Activated T-helper 1 cell treated with anti-CD3 and anti-CD28 coated beads, Interleukin-12 subunit alpha, Interleukin-12 subunit beta, Interleukin-2, Interleukin-4 antibody, amounts not matched to agents 30 ng/mL and 10 ng/mL and 1 ng/mL, durations not matched to agents 14 hours and 24 hours and 36 hours (primary cell): ENCODE measurements at regions not wholly inside any gene's neighbourhood (a gene's known extent, or its start where the extent isn't known, plus 50 kb on each side); places are given as distances from the start of the nearest gene placed in this dataset.

ENCODE experiments used
- DNase-seq: peaks from one replicate; pipeline ENCODE4 v3.0.0; 2021; ENCODE audit warnings: low spot score
- H3K27ac Mint-ChIP-seq: one replicate; pipeline ENCODE4 v1.8.0; 2021; ENCODE audit warnings: mild to moderate bottlenecking, mixed read lengths
- H3K27me3 Mint-ChIP-seq: one replicate; pipeline ENCODE4 v1.8.0; 2022; ENCODE audit warnings: mild to moderate bottlenecking, moderate library complexity, mixed read lengths; ENCODE audit not compliant: insufficient read depth
- H3K36me3 Mint-ChIP-seq: one replicate; pipeline ENCODE4 v1.8.0; 2021; ENCODE audit warnings: low read depth, mixed read lengths
- H3K4me1 Mint-ChIP-seq: one replicate; pipeline ENCODE4 v1.8.0; 2021; ENCODE audit warnings: low read depth, mixed read lengths
- H3K4me3 Mint-ChIP-seq: one replicate; pipeline ENCODE4 v1.8.0; 2021; ENCODE audit warnings: mild to moderate bottlenecking, moderate library complexity, mixed read lengths
- H3K9me3 Mint-ChIP-seq: one replicate; pipeline ENCODE4 v1.8.0; 2021; ENCODE audit warnings: mixed read lengths
- intact Hi-C: fragments of 100-400 bp; cut with micrococcal nuclease; formaldehyde crosslinking; loops from one replicate; pipeline ENCODE4 v1.15.1; 2024

DNA sequence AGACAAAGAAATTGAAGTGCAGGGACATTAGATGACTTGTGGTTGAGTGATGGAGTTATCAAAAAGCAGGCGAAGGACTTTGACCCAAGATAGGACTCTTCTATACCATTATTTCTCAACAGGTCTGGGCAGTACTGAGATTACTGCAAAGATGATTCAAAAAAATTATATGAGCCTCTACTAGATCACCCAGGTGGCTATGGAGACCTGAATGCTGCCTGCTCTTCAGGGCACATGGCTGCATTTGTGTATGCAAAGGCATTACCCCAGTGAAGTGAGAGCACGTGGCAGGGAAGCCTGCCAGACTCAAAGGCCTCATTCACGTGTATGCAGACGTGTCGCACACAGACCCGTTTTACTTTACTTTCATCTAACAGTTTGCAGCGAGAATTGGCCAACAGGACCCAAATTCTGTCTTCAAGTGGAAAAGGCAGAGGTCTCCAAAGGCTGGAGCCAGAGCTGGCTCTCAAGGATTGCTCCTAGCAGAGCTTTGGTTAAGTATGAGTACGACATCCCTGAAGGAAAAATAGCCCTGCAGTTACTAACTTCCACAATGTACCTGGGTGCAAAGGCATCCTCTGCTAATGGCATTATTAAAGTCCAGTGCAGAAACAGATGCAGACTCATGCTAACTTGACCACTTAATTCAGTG is 113.8 kb upstream of the ARMC2 start:
- no peak for DNase-seq
- intact Hi-C loops: no loop called here
- Mint-ChIP-seq H3K4me3 (no peak overlapping the region), H3K27me3 (peaks cover 11% of the 10 kb centered on the region), H3K36me3 (no peaks in the 10 kb centered on the region), H3K9me3 (no peaks in the 10 kb centered on the region), H3K27ac (no peak overlapping the region), H3K4me1 (no peaks in the 10 kb centered on the region)

DNA sequence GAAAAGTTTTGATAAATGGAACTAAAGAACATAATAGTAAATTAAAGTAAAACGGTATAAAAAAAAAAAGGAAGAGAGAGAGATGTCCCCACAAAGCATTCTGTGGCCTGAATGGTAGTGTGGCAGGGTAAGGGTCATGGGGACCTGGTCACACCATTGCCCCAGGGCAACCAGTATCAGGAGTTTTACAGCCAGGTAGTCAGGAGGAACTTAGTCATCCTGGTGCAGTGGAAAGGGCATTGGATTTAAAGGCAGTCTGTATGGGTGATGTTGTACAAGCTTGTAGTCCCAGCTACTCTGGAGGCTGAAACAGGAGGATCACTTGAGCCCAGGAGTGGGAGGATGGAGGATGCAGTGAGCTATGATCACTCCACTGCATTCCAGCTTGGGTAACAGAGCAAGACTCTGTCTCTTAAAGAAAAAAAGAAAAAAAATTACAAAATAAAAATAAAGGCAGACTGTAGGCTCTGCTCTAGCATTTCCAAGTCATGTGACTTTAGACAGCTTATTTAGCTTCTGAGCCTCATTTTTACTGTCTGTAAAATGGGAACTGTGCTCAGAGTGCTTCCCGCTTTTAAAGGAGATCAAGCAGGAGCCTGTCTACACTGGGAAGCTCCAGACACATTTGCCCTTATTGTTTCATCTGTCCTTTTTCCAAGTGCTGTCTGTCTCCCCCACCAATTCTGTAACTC is 112.8 kb upstream of the ARMC2 start:
- no peak overlapping the region for H3K4me3 Mint-ChIP-seq
- no peaks in the 10 kb centered on the region for H3K4me1 Mint-ChIP-seq
- H3K9me3 Mint-ChIP-seq: no peaks in the 10 kb centered on the region
- H3K27me3 Mint-ChIP-seq: peaks cover 10% of the 10 kb centered on the region
- DNase-seq: no peak
- no peak overlapping the region for H3K27ac Mint-ChIP-seq
- intact Hi-C loops: no loop called here
- H3K36me3 Mint-ChIP-seq: no peaks in the 10 kb centered on the region

DNA sequence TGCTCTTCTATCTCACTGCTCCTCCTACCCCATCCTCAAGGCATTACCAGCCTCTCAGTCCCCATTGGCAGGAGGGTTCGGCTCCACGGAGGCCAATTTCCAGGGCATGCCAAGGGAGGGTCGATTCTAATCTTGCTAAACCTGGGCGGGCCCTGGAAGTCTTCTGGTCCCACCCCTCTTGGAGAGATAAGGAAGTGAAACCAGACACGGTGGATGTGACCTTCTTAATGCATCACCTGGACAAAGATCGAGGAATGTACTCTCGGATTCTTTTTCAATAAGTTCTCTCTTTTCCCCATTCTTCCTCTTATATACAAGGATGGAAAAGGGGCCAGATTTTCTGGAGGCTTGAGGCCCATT is 112.2 kb upstream of the ARMC2 start:
- H3K4me3 Mint-ChIP-seq: no peak overlapping the region
- H3K27me3 Mint-ChIP-seq: peaks cover 9% of the 10 kb centered on the region
- H3K4me1 Mint-ChIP-seq: no peaks in the 10 kb centered on the region
- no peaks in the 10 kb centered on the region for H3K9me3 Mint-ChIP-seq
- H3K36me3 Mint-ChIP-seq: no peaks in the 10 kb centered on the region
- H3K27ac Mint-ChIP-seq: no peak overlapping the region
- intact Hi-C loops: no loop called here
- DNase-seq: no peak

DNA sequence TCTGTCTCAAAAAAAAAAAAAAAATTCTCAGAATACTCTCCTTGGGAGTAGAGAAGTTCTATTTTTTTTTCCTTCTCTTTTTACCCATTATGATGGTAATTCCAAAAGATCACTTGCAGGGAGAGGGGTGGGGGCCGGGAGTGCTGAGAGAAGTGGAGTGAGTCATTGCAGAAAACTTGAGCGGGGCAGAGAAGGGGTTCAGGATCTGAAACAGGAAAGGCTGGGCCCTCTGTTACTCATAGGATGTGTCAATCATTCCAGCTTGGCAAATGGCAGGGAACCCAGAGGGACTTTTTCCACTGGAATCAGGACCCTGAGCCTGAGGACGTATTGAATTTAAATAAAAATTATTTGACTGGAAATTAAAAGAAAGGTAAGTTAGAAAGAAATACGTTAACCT is 111.4 kb upstream of the ARMC2 start:
- no peak for DNase-seq
- Mint-ChIP-seq H3K27ac (no peak overlapping the region), H3K9me3 (no peaks in the 10 kb centered on the region), H3K4me3 (no peak overlapping the region), H3K27me3 (peaks cover 9% of the 10 kb centered on the region), H3K36me3 (no peaks in the 10 kb centered on the region), H3K4me1 (no peaks in the 10 kb centered on the region)
- intact Hi-C loops: no loop called here

DNA sequence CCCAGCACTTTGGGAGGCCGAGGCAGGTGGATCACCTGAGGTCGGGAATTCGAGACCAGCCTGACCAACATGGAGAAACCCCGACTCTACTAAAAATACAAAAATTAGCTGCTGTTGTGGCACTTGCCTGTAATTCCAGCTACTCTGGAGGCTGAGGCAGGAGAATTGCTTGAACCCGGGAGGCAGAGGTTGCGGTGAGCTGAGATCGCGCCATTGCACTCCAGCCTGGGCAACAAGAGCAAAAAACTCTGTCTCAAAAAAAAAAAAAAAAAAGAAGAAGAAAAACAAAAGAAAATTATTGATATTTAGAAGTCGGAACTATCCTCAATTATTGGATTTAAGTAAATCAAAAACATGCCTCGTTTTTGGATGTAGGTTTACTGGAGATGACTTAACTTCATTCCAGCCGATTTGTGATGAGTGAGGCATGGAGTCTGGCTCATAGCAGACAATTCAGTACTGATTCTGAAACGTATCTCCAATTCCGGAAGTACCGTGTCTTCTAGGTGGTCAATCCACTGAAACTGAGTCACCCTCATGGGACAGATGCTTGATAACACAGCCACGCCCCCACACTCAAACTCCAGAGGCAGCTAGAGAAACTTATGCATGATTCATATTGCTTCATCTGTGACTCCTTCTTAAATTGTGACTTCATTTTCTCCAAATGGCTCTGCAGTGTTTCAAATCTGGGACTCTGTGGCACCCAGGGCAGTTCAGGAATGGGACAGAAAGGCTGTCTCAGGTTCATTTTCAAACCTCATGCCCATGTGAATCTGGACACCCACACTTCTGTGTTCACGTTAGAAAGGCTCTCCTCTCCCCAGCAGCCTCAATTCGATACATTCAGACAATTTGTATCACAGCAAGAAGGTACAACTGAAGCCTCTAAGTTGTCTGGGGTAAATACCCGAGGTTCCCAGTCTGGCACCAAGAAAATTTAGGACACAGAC is 110.4 kb upstream of the ARMC2 start:
- H3K4me3 Mint-ChIP-seq: no peak overlapping the region

DNA sequence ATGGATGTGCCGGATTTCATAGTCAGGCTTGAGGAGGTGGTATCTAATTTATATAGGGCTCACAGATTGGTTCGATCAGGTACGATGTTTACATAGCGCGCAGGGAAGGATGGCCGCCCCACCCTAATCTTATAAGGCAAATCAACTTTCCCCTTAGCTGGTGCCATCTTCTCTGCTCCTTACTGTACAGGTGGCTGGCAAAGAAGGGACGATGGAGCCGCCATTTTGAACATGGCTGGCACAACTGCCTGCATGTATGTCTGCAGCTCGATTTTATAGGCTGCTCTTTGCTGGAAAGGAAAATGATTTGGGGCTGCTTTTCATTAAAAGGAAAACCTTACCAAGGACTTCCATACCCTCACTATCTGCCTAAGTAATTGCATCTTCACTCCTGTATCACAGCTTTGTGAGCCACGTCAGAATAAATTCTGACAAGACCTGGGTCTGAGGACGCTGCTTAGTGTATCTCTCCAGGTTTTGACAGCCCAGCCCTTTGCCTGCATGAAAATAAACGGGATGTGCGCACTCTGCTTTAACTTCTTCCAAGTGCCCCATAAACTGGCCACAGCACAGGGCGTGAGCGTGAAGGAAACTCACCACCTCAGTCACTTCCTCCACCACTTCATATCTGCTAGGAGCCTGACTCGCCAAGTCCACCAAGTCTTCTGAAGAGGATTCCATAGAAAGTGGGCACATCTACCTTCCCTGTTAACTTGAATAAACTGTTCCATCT is 109.4 kb upstream of the ARMC2 start:
- Mint-ChIP-seq H3K27ac (no peak overlapping the region), H3K4me3 (no peak overlapping the region)

More for the DNA sequence above, 110.4 kb upstream of the ARMC2 start:
- Mint-ChIP-seq H3K27me3 (peaks cover 10% of the 10 kb centered on the region), H3K36me3 (no peaks in the 10 kb centered on the region), H3K9me3 (no peaks in the 10 kb centered on the region), H3K4me1 (no peaks in the 10 kb centered on the region), H3K27ac (no peak overlapping the region)
- intact Hi-C loops: no loop called here
- no peak for DNase-seq

DNA sequence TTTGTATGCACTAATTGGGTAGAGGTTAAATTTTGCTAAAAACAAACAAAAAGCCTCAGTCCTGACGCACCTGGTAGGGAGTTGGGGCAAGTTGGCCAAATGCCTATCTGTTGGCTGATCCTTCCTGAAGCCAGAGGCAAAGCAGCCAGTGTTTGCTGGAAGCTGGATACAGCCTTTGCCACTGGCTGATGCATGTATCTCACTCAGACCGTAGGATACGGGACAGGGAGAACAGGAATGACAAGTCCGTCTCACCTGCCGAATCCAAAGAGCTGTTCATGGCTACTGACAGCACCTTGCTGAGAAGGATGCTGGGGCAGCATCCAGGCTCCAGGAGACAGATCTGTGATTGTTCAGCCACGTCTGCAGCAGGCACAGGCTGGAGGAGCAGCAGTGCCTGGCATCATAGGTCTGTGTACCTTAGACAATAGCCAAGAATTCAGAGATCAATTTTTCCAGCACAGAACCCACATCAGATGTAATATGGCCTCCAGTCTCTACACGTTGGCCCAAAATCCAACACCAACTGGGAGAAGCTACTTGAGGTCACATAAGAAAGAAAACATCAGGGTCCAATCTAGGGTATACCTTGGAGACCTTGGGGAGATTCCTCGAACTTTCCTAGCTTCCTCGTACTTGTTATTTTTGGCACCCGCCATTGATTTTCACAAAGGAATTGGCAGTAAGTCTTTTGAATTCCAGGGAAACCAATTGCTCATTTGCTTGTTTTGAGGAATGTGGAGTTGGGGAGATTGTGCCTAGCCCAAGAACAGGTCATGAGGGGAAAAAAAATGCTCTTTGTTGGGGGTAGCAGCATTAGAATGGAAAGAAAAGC is 108.5 kb upstream of the ARMC2 start:
- no peaks in the 10 kb centered on the region for H3K36me3 Mint-ChIP-seq
- DNase-seq: no peak
- H3K27ac Mint-ChIP-seq: no peak overlapping the region
- no peak overlapping the region for H3K4me3 Mint-ChIP-seq
- peaks cover 13% of the 10 kb centered on the region for H3K27me3 Mint-ChIP-seq
- H3K4me1 Mint-ChIP-seq: no peaks in the 10 kb centered on the region
- no peaks in the 10 kb centered on the region for H3K9me3 Mint-ChIP-seq
- intact Hi-C loops: no loop called here

More for the DNA sequence above, 109.4 kb upstream of the ARMC2 start:
- intact Hi-C loops: no loop called here
- Mint-ChIP-seq H3K36me3 (no peaks in the 10 kb centered on the region), H3K27me3 (peaks cover 13% of the 10 kb centered on the region), H3K9me3 (no peaks in the 10 kb centered on the region), H3K4me1 (no peaks in the 10 kb centered on the region)
- no peak for DNase-seq

DNA sequence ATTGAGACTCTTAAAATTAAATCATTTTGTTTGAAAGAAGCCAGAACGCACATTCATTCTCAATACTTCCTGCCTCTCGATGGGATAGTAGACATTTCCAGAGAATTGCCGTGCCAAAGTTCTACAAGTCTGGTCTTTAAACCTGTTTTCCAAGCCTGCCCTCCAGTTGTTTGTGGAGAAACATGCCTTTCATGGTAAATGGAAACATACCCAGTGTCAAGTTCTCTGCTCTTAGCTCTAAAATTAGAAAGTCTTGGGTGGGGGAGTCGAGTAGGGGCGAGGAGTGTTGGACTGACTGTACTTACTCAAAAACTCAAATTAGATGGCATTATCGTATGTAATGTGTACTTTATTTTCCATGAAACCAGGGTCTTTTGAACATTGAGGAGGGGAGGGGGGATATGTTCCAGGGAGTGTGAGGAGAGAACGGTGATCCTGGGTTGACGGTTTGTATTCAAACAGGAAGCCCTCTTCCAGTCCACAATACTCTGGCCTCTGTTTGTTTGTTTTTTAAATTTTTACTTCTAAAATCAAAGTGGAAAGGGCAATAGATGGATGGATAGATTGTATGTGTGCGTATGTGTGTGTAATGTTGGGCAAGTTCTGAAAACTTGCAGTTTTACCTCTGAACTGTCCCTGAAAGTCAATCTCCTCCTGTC is 106.8 kb upstream of the ARMC2 start:
- intact Hi-C loops: no loop called here
- H3K9me3 Mint-ChIP-seq: no peaks in the 10 kb centered on the region
- H3K36me3 Mint-ChIP-seq: no peaks in the 10 kb centered on the region
- no peaks in the 10 kb centered on the region for H3K4me1 Mint-ChIP-seq
- no peak overlapping the region for H3K27ac Mint-ChIP-seq
- H3K27me3 Mint-ChIP-seq: peaks cover 12% of the 10 kb centered on the region
- DNase-seq: no peak
- H3K4me3 Mint-ChIP-seq: no peak overlapping the region

DNA sequence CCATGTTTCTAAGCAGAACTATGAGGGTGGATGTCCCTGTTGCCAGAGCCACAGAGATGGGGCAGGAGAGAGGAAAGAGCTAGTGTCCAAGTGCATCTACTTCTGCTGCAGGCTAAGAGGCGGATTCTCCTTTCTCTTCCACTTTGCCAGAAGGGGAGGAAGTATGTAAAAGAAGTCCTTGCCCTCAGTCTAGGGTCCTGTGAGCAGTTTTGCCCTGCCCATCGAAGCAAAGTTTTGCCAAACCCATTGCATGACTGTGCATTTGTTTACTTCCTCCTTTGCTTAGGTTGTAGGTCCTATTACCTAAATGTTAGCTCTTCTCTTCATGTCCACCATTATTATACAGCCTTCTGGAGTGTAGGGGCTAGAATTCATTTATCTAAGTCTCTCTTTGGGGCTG is 106.2 kb upstream of the ARMC2 start:
- H3K27me3 Mint-ChIP-seq: peaks cover 14% of the 10 kb centered on the region
- no peaks in the 10 kb centered on the region for H3K4me1 Mint-ChIP-seq
- no peaks in the 10 kb centered on the region for H3K36me3 Mint-ChIP-seq
- intact Hi-C loops: no loop called here
- H3K27ac Mint-ChIP-seq: no peak overlapping the region
- no peak overlapping the region for H3K4me3 Mint-ChIP-seq
- H3K9me3 Mint-ChIP-seq: no peaks in the 10 kb centered on the region
- no peak for DNase-seq

DNA sequence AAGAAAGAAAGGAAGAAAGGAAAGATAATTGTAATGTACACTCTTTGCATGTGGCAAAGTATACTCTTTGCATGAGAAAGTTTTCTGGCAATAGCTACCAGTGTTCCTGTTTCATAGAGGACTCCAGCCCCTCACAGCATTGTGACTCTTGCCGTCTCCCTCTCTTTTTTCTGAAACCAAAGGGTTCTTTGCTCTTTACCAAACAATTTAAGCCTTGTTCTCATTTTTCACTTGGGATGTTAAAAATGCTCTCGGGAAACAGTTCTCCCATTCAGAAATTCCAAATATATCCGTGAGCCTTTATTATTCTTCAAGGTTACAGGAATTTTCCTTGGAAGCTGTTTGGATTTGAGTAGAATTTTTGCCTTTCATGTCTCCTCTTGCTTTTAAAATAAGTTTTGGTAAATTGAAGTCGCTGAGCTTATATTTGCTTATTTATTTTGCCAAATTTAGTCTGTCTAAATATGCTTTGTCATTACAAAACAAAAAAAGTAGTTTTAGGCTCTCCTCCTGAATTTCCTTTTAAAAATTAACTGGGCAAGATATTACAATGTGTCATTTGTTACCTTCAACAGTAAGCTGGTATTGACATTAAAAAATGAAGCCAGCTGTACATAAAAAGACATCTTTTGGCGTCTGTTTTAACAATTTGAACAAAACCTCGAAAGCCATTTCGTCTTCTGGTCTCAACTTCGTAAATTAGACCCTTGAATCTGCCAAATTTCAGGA is 103.8 kb upstream of the ARMC2 start:
- no peak overlapping the region for H3K4me3 Mint-ChIP-seq
- H3K4me1 Mint-ChIP-seq: no peaks in the 10 kb centered on the region
- no peaks in the 10 kb centered on the region for H3K9me3 Mint-ChIP-seq
- intact Hi-C loops: no loop called here
- no peaks in the 10 kb centered on the region for H3K36me3 Mint-ChIP-seq
- no peak overlapping the region for H3K27ac Mint-ChIP-seq
- H3K27me3 Mint-ChIP-seq: peaks cover 19% of the 10 kb centered on the region
- DNase-seq: no peak

DNA sequence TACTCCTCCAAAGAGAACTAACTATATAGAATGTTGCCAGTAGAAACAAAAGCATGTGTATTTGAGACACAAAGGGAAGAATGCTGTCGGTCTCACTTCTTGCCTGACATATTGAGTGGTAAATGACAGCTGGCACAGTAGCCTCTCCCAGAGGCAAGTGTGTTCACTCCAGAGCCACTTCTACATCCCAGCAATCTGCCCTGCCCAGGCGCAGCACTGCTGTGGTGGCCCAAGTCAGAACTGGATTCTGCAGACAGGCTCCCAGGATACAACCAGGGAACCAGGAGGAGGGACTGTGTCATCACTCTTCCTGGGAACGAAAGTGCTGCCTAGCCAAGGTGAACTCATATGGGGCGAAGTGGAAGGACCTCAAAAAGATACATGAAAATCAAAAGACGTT is 103.2 kb upstream of the ARMC2 start:
- no peak overlapping the region for H3K4me3 Mint-ChIP-seq
- H3K9me3 Mint-ChIP-seq: no peaks in the 10 kb centered on the region
- H3K27ac Mint-ChIP-seq: no peak overlapping the region
- no peak for DNase-seq
- H3K27me3 Mint-ChIP-seq: peaks cover 19% of the 10 kb centered on the region
- intact Hi-C loops: no loop called here
- H3K36me3 Mint-ChIP-seq: no peaks in the 10 kb centered on the region
- no peaks in the 10 kb centered on the region for H3K4me1 Mint-ChIP-seq
